GM12892 (cell line): ENCODE measurements at regions not wholly inside any gene's neighbourhood (a gene's known extent, or its start where the extent isn't known, plus 50 kb on each side); places are given as distances from the start of the nearest gene placed in this dataset.

Experiments used
- POLR2A ChIP-seq: IDR thresholded peaks from 2 replicates; pipeline ENCODE4 v1.6.1; 2011; ENCODE audit warnings: low read depth, low read length, control low read depth
- POLR2AphosphoS5 ChIP-seq: IDR thresholded peaks from 2 replicates; pipeline ENCODE4 v1.6.1; 2011; ENCODE audit warnings: low read depth, low read length, control low read depth
- TAF1 ChIP-seq: IDR thresholded peaks from 2 replicates; pipeline ENCODE4 v1.6.1; 2011; ENCODE audit warnings: low read depth, mild to moderate bottlenecking, control low read depth, low read length, borderline replicate concordance

DNA sequence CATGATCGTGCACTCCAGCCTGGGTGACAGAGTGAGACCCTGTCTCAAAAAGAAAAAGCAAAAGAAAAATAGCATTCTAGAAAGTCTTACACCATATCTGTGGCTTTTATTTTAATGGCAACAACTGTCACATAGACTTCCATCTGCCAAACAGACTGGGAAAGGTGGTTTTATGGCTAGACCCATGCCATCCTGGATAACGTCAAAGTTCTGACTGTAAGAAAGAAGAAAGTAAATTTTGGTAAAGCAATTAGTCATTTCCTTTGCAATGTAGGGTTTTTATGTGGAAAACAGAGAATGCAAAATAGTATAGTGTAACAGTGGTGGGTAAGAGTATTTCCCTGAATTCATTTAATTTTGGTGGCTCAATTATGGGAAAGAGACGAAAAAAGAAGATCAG, 75.5 kb upstream of the BARX2 start:
- TF ChIP-seq POLR2A (no peak), TAF1 (no peak), POLR2AphosphoS5 (no peak)
